HG03342 (cell line): ENCODE measurements at regions not wholly inside any gene's neighbourhood (a gene's known extent, or its start where the extent isn't known, plus 50 kb on each side); places are given as distances from the start of the nearest gene placed in this dataset.

Experiments used
- ATAC-seq: cut with Tn5 transposase; IDR thresholded peaks from one replicate; pipeline ENCODE4 v1.9.1; 2021; ENCODE audit warnings: mild to moderate bottlenecking, moderate library complexity; ENCODE audit not compliant: unreplicated experiment

DNA sequence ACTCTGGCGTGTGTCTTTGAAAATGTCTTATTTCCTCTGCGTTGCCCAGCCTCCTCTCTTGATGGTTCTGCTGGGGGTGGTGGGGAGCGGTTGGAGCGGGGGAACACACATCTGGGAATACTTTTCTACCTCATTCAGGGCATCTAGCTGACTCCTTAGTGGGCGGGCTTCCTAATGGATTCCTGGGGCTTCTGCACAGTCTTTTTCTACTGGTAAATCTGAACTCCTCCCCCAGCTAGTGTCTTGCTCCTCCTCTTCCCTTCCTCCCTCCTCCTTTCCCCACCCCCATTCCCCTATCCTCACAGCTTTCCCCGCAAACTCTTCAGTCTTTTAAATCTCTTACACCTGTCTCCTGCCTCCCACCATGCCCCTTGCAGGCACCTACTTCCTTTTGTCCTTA lies 74.4 kb downstream of the PRL start:
- ATAC-seq, result no peak

DNA sequence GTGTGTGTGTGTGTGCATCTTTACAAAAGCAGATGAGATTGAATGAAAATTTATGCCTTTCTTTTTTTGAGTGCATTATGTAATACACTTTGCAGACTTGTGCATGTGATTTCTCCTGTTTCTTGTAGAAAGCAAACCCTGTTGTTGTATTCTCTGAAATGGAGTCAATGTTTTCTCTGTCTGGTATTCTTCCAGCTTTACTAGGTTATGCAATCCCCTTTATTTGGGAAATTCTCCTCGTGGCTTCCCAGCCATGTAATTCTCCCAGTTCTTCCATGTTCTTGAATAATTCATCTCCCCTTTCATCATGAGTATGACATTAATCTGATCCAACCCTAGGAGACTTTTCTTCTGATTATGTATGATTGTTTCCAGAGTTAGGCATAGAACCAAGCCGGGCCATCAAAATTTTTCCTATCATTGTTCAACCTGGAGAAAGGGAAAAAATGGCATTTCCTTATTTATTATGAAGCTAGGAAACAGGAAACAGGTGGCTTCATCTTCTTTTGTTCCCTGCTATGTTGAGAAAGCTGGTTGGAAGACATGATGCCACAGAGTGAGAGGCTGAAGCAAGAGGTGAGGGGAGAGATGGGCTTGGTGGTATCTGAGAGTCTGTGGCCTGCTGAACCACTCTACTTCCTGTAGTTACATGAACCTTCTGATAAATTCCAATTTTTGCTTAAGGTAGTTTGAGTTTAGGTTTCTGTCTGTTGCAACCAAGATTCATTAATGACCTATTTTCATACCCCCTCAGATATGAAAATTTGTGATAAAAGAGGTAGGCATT lies 68.8 kb downstream of the PRL start:
- ATAC-seq, result no peak

DNA sequence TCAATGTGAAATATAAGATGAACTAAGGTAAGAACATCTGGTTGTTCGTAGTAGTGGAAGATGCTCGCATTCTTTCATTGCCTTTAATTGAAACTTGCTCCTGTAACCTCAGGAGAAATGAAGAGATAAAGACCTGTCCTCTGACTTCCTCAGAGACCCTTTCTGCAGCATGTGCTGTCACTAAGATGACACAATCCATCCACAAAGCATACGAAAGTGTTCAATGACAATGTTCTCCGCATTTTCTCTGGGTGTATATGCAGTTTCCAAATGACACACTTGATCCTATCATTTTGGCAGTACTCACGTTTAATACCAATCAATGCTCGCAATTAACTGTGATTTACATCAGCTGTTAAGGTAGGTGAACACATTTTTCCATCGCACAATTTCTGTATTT lies 65.8 kb downstream of the PRL start:
- ATAC-seq, result no peak

DNA sequence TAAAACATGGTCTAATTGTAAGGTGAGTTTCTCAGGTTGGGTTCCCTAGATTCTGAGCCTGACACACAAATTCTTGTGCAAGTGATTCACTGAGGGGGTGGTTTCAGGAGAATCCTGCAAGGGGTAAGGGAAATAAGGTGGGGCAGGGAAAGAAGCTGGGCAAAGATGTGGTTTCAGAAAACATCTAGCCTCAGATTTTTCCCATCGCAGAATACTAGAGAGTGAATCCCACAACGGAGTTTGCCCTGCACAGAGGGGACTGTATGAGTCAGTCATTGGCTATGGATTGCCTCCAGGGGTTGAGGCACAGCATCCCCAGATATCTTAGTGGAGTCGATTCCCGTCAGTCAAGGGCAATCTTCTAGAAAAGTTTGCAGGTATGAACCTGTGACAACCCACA lies 65.2 kb downstream of the PRL start:
- no peak for ATAC-seq

DNA sequence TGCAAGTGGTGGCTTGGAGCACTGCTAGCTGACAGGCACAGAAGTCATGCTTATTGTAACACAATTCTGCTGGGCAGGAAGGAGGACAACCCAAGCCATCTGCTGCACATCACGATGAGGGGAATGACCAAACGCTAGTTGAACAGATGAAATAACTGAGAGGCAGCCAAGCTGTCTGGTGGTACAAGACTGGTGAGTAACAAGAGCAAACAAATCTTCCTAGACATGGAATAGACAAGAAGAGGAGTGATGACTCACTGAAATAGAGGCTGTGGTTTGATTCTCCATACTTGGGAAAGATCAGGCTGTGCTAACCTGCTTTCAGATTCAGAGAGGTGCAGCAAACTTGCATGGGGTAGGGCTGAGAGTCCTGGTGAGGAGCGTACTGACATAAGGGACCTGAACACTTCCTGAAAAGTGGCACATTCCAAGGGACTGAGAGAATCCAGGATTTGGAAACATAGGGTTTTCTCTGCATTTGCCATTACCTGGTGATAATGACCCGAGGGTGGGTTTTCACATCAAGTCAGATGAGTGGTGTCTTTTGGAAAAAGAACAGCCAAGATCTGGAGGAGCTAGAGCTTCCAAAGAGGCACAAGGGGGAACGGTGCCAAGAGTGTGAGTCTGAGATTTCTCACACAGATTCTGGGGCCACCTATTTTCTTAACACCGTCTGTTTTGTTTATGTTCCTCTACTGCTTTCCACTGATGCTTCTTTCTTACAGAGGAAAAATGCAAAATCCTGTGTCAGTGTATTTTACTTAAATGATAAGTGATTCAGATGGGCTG lies 60.0 kb downstream of the PRL start:
- ATAC-seq, result no peak
